Kasumi-1 (cell line): ENCODE measurements at regions not wholly inside any gene's neighbourhood (a gene's known extent, or its start where the extent isn't known, plus 50 kb on each side); places are given as distances from the start of the nearest gene placed in this dataset.
"Not testable (repeated sequence)": the region's sequence is repeated elsewhere in the genome, so short reads cannot be mapped to it uniquely, and the experiment has no call there.

ENCODE experiments used
- DNase-seq, 2 experiments: peaks; one replicate each; lab custom pipeline; 2025; lab: John Stamatoyannopoulos, UW

DNA sequence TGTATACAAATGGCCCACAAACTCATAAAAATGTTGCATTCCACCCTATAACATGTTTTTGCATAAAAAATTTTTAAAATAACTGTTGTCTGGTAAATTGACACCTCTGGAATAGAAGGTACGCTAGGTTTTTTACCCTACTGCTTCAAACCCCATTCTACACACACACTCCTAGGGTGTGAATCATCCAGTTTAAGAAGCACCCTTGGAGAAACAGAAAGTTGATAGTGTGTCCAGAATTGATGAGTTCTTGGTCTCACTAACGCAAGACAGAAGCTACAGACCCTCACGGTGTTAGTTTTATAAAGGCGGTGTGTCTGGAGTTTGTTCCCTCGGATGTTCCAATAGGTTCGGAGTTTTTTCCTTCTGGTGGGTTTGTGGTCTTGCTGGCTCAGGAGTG is 158.5 kb downstream of the KLRB1 start:
- no peak for DNase-seq

DNA sequence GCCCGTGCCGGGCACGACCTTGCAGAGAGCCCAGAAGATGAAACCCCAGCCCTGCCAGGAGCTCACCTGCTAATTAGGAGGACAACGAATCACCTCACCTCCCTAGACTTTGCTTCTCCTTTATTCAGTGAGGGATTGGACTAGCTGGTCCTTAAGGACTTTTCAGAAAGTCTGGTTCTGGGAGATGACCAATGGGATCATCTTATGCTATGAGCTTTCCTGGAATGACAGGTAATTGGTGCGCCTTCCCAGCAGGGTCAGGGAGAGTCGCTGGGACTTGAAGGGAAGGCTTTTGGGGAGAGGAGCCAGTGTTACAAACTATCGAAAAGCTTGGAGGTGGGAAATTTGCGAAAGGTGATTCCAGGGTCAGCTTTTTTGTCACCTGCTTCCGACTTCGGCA is 159.1 kb downstream of the KLRB1 start:
- DNase-seq, result not testable (repeated sequence)

DNA sequence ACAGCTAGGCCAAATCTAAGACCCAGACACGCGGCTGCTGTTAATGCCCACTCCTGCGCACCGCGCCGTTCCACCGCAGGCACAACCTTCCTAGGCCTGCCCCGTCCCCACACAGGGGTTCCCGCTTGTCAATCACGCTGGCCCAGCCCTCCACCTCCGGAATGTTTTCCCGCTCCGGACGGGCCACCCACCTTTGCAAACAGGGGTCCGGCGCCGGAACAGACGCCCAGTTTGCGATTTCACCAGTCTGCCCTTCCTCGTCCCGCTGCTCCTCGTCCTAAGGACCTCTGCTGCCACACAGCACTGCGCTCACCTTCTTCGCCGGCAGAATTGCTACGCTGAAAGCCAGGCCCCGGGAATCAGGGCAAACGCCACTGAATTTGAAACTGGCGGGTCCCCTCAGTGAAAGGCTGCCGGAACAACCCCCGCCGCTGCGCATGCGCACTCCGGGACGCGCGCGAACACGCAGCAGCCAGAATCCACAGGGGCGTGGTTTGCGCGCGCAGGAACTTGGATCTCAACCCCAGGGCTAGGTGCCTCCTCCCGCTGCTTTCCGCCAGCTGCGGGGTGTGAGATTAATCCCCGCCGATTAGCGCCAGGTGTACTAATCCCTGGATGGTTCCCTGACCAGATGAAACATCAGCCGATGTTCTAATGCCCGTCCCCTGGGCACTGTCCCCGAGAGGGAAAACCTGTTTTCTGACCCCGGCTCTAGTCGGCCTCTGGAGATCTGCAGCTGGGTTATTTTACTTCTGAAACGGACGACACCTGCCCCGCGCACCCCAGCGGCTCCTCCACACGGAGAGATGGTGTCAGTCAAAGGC is 159.7 kb downstream of the KLRB1 start:
- peak; percentile 57 to 60 for DNase-seq

DNA sequence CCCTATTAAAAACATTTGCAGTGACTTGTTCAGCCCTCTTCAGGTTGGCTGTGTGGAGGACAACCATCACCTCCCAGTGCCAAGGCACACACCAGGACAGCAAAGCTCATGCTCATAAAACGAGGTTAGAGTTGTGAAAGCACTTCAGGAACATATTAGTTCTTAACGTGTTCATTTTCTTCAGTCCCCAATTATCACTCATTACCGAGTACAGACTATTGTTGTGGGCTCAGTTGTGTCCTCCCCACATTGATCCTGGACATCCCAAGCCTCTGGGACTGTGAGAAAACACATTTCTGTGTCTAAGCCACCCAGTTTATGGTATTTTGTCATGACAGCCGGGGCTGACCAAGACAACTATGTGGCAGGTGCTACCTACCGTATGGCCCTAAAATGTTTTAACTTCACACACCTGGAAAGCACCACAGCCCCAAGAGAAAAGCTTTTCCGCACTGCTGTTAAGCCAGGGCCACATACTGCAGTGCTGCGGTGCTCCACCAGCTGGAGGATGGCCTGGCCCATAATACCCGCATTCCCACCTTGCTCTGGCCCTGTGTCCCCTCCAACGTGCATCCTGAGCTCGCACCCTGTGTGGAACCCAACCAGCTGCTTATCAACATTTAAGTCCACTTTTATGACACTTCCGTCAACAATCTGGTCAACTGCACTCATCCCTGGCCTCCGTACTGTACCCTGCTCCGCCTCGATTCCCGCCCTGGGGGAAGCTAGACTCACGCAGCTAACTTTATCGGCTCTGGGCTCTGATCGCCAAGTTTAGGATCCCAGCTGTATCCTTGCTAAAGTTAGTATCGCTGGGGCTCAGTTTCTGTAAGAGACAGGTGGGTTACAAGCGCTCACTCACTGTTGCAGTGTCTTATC is 160.6 kb downstream of the KLRB1 start:
- DNase-seq, result not testable (repeated sequence)

DNA sequence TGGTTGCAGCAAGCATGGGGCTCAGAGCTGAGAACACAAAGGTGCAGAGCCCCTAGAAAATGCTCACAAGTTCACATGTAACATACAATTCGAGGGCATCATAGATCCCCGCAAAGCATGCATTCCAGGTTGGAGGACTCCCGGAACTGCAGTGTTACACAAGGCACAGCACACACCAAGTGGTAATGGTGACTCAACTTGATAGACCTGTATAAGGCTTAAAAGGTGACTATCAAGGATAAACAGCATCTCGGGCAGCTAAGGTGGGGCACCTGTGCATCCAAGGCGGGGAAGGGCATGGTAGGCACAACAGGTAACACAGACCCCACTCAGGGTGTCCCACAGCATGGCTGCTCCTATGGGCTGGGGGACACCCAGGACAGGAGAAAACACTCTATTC is 167.3 kb downstream of the KLRB1 start:
- DNase-seq, result not testable (repeated sequence)

DNA sequence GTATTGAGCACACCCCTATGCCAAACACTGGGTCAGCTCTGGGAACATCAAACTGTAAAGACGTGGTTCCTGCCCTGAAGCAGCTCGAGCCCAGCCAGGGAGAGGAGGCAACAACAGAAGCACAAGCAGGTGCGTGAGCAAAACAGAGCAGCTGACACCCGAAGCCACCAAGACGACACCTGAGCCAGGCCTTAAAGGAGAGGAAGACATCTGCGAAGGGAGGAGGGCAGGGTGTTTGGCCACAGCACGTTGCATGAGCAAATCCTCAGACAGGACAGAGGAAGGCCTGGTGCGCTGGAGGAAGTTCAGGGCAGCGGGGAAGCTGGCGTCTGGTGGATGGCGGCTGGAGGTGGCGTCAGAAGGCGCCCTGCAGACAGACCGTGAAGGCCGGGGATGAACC is 172.0 kb downstream of the KLRB1 start:
- DNase-seq, result not testable (repeated sequence)

DNA sequence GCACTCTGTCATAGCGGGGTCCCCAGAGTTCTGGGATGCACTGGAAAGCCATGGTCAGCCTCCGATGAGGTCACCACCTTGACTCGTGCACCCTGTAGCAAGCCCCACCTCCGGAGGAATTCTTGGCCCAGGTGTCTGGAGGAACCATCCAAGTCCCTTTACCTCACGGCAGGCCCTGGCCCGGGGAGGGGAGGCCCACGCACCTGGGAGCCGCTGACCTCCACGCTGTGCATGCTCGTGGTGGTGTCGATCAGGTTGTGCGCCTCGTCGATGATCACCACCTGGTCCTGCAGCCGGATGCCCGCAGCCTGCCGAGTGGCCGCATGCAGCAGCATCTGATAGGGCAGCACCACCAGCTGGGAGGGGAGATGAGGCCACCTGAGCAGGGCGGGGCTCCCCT is 177.3 kb downstream of the KLRB1 start:
- not testable (repeated sequence) for DNase-seq

DNA sequence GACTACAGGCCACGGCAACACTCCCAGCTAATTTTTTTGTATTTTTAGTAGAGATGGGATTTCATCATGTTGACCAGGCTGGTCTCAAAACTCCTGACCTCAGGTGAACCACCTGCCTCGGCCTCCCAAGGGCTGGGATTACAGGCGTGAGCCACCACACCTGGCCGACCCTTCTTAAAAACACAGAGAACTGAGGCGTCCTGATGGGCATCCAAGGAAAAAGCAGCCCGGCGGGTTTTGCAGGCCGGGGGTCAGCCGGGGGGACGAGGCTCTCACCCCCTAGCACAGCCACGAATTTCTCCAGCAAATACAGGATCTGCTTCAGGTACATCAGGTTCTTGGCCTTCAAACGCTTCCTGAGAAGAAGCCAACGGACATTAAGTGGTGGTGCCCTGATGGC is 178.9 kb downstream of the KLRB1 start:
- not testable (repeated sequence) for DNase-seq

DNA sequence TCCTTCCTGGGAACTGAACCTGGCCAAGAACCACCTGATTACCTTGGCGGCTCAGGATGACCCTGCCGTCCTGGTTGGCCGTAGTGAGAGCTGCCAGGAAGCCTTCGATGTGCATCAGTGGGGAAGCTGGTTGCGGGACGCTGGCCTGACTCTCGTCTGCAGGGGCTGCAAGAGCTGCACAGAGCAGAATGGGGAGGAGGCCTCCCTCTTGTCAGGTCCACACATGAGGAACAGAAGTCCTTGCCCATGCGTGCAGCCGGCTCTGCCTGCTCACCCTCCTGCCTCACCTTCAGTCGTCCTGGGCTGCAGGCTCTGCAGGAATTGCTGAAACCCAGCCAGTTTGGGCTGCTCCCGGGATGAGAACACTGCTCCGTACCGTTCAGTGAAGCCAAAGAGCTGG is 182.3 kb downstream of the KLRB1 start:
- not testable (repeated sequence) for DNase-seq

DNA sequence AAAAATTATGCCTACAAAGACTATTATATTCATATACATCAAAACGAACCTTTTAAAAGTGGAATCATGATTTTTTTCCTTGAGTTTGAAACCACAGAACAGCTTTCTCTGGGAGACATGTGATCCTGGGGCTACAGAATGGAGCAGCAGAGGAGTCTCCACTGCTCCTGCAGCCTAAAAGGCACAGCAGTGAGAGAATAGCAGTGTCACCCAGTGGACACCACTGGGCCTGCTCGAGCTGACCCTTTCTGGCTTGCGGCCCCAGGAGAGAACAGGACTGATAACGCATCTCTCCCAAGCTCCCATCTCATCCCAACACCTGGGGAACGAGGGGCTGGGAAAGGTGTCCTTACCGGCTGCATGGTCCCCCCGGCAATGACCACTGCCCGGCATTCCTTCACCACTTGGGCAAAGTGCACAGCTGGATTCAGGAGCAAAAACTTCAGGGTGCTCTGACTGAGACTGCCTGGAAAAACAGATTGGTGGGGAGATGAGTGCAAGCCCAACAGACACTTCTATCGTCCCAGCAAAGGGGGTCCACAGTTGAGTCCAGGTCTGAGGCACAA is 183.5 kb downstream of the KLRB1 start:
- not testable (repeated sequence) for DNase-seq

DNA sequence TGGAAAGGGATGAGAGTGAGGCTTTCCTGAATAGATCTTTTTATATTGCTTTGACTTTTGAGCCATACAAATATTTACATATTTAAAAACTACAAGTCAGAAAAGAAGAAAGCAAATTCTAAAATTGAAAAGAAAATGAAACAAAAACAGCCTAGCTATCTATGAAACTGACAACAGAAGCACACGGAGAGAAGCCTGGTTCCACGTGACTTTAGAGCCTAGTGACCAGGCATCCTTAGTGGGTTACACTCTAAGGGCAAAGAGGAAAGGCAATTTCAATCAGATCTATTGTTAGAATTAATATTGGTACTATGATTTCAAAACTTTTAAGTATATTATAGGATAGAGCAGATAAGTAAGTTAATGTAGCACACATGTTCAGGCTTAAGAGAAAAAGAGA is 185.0 kb downstream of the KLRB1 start:
- not testable (repeated sequence) for DNase-seq

DNA sequence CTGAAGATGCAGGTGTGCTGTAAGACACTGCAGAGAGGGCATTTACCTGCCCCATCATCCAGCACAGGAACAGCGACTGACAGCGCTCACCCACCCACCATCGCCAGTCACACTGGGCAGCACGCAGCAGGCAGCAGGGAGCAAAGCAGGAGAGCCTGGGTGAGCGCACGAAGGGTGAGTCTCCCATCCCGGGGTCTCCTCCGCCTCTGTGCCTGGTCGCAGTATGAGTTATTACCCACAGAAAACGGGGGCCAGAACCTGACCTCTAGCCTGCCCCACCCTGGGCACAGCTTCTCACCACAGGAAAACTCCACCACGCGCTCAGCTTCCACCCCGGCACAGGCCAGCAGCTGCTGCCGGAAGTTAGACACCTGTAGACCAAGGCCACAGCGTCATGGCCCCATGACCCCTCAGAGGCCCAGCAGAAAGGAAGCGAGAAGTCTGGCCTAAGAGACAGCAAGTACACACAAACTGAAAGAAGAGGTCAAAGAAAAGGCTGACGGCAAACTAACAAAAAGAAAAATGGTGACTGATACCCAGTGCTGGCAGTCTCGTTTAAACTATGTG is 186.1 kb downstream of the KLRB1 start:
- not testable (repeated sequence) for DNase-seq

DNA sequence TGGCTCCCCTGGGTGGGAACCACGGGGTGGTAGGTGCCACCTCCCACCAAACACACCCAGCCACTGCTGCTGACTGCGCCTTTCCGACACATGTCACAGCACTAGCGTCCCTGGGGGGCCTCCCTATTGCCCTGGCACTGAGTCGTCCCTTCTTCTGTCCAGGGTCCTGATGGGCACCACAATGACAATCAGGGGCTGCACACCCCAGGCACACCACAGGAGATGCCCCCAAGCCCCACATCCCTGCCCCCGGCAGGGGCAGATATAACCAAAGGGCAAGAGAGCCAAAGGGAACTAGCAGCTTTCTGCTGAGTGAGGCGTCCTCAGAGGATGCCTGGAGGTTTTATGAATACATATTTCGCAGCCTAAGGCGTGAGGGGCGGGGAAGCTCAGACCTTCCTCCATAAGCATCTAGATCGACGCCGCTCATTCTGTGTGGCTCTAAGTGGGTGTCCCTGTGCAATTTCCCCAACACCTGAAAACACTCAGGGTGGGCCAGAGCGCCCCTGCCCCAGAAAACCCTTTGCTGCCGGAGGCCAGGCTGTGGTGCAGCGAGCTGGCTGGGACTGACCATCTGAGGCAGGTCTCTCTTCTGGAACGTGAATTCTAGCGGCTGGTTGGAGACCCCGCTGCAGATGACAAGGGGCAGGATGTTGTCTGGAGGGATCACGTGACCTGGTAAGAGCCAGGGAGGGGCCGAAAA is 186.7 kb downstream of the KLRB1 start:
- DNase-seq, result not testable (repeated sequence)

DNA sequence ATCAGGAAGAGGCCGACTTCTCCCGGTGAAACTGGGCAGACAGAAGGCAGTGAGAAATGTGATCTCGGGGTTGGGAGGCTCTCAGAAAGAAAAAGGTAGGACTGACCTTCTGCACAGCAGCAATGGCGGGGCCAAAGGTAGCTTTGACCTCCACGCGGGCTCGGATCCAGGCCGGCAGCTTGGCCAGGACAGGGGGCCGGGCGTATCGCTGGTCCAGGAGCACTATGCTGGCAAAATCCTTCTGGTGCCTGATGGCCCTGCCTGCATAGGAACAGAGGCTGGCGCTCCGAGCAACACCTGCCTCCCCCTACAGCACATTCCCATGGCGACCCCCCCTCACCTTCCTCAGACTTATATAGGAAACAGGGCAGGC is 189.1 kb downstream of the KLRB1 start:
- DNase-seq, result not testable (repeated sequence)

DNA sequence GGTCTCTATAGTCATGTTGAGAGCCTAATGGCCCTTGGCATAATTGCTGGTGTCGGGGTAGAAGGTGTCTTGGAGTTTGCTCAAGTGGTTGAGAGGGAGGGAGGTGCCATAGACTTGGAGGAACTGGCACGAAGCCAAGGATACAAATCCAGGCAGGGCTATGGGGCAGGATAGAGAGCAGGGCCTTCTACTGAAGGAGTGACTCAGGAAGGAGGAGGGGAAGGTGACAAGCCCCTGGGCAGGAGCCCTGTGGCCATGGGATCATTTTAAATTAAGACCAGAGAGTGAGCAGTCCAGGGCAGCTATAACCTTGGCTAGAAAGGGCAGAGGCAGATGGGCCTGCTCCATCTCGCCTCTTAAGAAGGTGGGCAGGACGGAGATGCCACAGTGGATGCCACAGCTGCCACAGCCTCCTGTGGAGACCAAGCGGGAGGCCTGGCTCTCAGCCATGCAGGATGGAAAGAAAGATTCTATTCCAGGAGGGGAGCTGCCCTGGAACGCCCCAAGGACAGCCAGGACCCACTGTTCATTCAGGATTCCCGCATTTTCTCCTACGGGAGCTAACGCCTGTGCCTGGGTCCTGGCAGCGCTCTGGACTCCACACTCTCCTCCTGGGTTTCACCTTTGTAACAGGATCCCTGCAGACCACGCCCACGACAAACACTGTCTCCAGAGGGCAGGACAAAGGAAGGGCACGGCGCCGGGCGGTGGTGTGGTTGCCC is 189.6 kb downstream of the KLRB1 start:
- not testable (repeated sequence) for DNase-seq

DNA sequence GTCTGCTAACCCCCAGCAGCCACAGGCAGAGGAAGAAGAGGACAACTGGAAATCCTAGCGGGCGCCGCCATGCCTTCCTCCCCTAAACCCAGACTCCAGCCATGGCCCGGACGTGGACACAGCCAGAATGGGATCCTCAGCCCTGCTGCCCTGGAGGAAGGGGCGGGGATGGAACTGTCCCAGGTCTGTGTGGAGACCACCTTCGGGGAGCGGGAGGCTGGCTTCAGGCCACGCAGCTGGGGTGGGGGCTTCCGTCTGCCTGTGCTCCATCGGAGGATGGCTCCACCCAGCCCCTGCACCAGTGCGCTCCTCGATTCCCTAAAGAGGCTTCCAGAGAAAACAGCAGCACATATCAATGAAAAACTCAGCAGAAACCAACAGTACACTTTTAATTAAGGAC is 190.4 kb downstream of the KLRB1 start:
- DNase-seq, result not testable (repeated sequence)

DNA sequence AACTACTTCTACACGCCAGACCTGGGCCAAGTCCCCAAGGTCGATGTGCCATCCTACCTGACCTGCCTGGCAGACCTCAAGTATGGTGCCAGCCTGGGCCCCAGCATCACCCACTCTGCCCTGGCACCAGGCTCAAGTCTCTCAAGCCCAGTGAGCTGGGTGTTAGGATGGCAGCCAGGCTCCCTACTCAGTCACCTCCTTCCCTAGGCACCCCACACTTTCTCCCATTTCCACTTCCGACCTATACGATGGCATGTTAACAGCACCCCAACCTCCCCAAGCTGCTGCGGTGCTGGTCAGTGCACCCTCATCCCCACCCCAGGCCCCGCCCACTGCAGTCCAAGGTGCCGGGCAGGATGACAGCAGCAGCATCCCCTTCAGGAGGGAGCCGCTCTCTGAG is 191.4 kb downstream of the KLRB1 start:
- not testable (repeated sequence) for DNase-seq

DNA sequence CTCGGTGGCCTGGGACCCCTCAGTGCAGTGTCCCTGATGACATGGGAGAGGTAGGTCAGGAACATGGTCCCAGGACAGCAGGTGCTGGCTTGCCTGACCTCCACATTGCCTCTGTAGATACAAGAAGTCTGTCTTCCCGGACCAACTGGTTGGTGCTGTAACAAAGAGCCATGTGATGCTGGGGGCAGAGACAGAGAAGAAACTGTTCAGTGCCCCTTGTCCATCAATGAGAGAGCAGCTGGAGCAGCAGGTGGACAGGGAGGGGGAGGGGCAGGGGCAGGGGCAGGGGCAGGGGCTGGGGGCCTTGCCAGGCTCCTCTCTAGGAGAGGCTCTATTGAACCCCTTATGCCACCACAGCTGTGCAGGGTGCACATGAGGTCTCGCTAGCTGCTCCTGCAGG is 191.8 kb downstream of the KLRB1 start:
- not testable (repeated sequence) for DNase-seq

DNA sequence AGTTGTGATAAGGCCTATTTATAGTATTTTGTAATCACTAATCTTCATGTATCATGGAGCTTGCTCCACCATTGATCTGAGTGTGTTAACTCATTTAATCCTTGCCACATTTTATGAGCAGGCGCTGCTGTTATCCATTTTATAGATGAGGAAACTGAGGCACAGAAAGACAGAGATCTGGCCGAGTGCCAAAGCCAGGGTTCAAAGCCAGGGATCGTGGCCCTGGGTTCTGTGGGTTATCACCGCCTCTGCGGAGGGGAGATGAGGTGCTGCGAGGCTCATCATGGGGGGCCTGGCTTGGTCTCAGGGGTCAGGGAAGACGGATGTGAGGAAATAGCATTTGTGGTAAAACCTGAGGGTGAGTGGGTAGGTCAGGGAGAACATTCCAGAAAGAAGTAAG is 193.9 kb downstream of the KLRB1 start:
- DNase-seq, result not testable (repeated sequence)

DNA sequence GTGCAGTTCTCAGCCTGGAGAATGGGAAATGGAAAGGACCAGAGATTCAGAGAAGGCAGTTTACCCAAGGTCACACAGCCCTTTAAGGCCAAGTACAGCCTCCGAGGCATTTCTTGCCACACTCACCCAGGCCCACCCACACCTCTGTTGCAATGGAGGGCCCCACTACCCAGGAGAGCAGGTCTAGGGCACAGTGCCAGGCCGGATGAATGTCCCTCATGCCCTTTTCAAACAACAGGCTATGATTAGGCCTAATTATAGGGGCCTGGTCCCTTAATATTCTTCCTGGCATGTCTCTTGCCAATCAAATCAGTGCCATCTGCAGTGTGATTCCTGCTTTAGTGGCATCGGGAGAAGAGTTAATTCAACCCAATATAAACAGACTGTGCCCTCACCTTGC is 195.3 kb downstream of the KLRB1 start:
- not testable (repeated sequence) for DNase-seq
